ENCODE measurements at regions not wholly inside any gene's neighbourhood (a gene's known extent, or its start where the extent isn't known, plus 50 kb on each side); places are given as distances from the start of the nearest gene placed in this dataset.

GRCh38 chr9:80507611-80508010 lies 935.8 kb downstream of the TLE4 start:
- no peak for DNase-seq (ENCODE audit: unreplicated experiment)
- Mint-ChIP-seq H3K4me1 (ENCODE audit: insufficient read depth, unreplicated experiment) (no peaks in the 10 kb centered on the region), H3K27me3 (ENCODE audit: insufficient read depth, unreplicated experiment) (no peaks in the 10 kb centered on the region), H3K9me3 (ENCODE audit: unreplicated experiment) (no peaks in the 10 kb centered on the region), H3K27ac (ENCODE audit: low read depth, unreplicated experiment) (no peak overlapping the region), H3K36me3 (ENCODE audit: insufficient read depth, unreplicated experiment) (peaks cover 6% of the 10 kb centered on the region), H3K4me3 (ENCODE audit: unreplicated experiment) (no peak overlapping the region)
- ChIA-PET CTCF (interaction anchor here (0.6 kb wide), 2 partner anchors 319 to 891 kb away, joined by 3 read pairs; no protein-coding TSS in a partner anchor), POLR2A (no interaction called here)
- no peak for TF ChIP-seq CTCF (IDR thresholded peaks at IDR 0.05; ENCODE audit: unreplicated experiment)
- no TSS peak for BruUV-seq (replicated peaks)
- intact Hi-C loops (cut with micrococcal nuclease): loop anchor here (10.0 kb wide), 1 partner anchor 333 kb away; no protein-coding TSS in a partner anchor

GRCh38 chr9:80504601-80505230 lies 933.0 kb downstream of the TLE4 start:
- Mint-ChIP-seq H3K27ac (ENCODE audit: low read depth, unreplicated experiment) (no peak overlapping the region), H3K4me3 (ENCODE audit: unreplicated experiment) (no peak overlapping the region), H3K9me3 (ENCODE audit: unreplicated experiment) (no peaks in the 10 kb centered on the region), H3K27me3 (ENCODE audit: insufficient read depth, unreplicated experiment) (no peaks in the 10 kb centered on the region), H3K36me3 (ENCODE audit: insufficient read depth, unreplicated experiment) (no peaks in the 10 kb centered on the region), H3K4me1 (ENCODE audit: insufficient read depth, unreplicated experiment) (peaks cover 9% of the 10 kb centered on the region)
- DNase-seq (ENCODE audit: unreplicated experiment): no peak
- ChIA-PET POLR2A (no interaction called here), CTCF (interaction anchor here (0.5 to 1.4 kb wide), 2 partner anchors 9 to 325 kb away, joined by 3 to 4 read pairs; no protein-coding TSS in a partner anchor)
- no peak for TF ChIP-seq CTCF (IDR thresholded peaks at IDR 0.05; ENCODE audit: unreplicated experiment)
- intact Hi-C loops (cut with micrococcal nuclease): loop anchor here (10.0 kb wide), 1 partner anchor 330 kb away; no protein-coding TSS in a partner anchor
- BruUV-seq (replicated peaks): no TSS peak

GRCh38 chr9:80503671-80504281 lies 932.0 kb downstream of the TLE4 start:
- no peaks in the 10 kb centered on the region for H3K36me3 Mint-ChIP-seq (ENCODE audit: insufficient read depth, unreplicated experiment)
- no TSS peak for BruUV-seq (replicated peaks)
- no peak overlapping the region for H3K27ac Mint-ChIP-seq (ENCODE audit: low read depth, unreplicated experiment)
- intact Hi-C loops (cut with micrococcal nuclease): loop anchor here (10.0 kb wide), 1 partner anchor 329 kb away; no protein-coding TSS in a partner anchor
- H3K4me1 Mint-ChIP-seq (ENCODE audit: insufficient read depth, unreplicated experiment): peaks cover 9% of the 10 kb centered on the region
- TF ChIP-seq CTCF (IDR thresholded peaks at IDR 0.05; ENCODE audit: unreplicated experiment): no peak
- ChIA-PET POLR2A (no interaction called here), CTCF (interaction anchor here (0.9 kb wide), 1 partner anchor 331 kb away, joined by 6 read pairs; no protein-coding TSS in a partner anchor)
- no peaks in the 10 kb centered on the region for H3K27me3 Mint-ChIP-seq (ENCODE audit: insufficient read depth, unreplicated experiment)
- DNase-seq (ENCODE audit: unreplicated experiment): no peak
- no peaks in the 10 kb centered on the region for H3K9me3 Mint-ChIP-seq (ENCODE audit: unreplicated experiment)
- no peak overlapping the region for H3K4me3 Mint-ChIP-seq (ENCODE audit: unreplicated experiment)

- no peak overlapping the region for H3K4me3 Mint-ChIP-seq (ENCODE audit: unreplicated experiment)
- ChIA-PET POLR2A (interaction anchor here (1.0 to 1.1 kb wide), 2 partner anchors 54 to 124 kb away, joined by 3 read pairs; no protein-coding TSS in a partner anchor), CTCF (interaction anchor here (0.6 to 1.4 kb wide), 4 partner anchors 59 to 326 kb away, joined by 3 to 4 read pairs (median 4); no protein-coding TSS in a partner anchor)
- no peaks in the 10 kb centered on the region for H3K9me3 Mint-ChIP-seq (ENCODE audit: unreplicated experiment)
- no peak for TF ChIP-seq CTCF (IDR thresholded peaks at IDR 0.05; ENCODE audit: unreplicated experiment)
- H3K27me3 Mint-ChIP-seq (ENCODE audit: insufficient read depth, unreplicated experiment): no peaks in the 10 kb centered on the region
- BruUV-seq (replicated peaks): no TSS peak
- peaks cover 9% of the 10 kb centered on the region for H3K4me1 Mint-ChIP-seq (ENCODE audit: insufficient read depth, unreplicated experiment)
- no peaks in the 10 kb centered on the region for H3K36me3 Mint-ChIP-seq (ENCODE audit: insufficient read depth, unreplicated experiment)
- intact Hi-C loops (cut with micrococcal nuclease): loop anchor here (10.0 kb wide), 1 partner anchor 328 kb away; no protein-coding TSS in a partner anchor
- no peak for DNase-seq (ENCODE audit: unreplicated experiment)
- H3K27ac Mint-ChIP-seq (ENCODE audit: low read depth, unreplicated experiment): peak overlapping the region; percentile 70
Observed at GRCh38 chr9:80502306-80502705, 930.5 kb downstream of the TLE4 start.

Data from MCF 10A (cell line).